ENCODE measurements at regions not wholly inside any gene's neighbourhood (a gene's known extent, or its start where the extent isn't known, plus 50 kb on each side); places are given as distances from the start of the nearest gene placed in this dataset.
"Not testable (repeated sequence)": the region's sequence is repeated elsewhere in the genome, so short reads cannot be mapped to it uniquely, and the experiment has no call there.

DNA sequence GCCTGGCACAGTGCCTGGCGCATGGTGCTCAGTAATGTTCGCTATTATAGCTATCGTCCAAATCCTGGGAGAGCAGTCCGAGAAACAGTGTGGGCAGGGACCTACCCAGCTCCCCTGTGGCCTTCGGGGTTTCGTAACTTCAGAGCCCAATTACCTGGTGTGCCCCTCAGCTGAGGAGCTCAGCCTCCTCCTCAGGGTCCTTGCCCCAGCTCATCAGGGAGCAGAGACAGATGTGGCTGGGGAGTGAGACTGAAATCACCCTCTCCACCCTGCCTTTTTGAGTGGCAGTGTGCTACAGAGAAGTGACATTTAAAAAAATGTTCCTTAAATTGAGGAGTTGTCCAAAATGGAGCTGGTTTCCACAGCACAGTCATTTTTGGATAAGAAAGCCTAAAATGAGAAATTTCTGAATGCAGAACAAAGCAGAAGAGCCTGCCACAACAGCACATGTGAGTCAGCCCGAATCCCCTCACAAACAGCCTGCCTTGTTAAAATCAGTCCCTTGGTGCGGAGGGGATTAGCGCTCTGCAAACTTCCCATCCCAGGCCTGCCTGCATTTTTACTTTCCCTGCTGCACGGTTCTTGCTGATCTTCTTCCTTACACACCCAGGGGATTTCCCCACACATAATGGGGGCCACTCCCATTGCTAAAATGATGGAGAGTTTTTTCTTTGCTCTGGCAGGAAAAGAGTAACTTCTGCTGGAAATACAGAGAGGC is 78.1 kb upstream of the PITX1 start:
- peak in 1 of 2 experiments; percentile 49 for DNase-seq

DNA sequence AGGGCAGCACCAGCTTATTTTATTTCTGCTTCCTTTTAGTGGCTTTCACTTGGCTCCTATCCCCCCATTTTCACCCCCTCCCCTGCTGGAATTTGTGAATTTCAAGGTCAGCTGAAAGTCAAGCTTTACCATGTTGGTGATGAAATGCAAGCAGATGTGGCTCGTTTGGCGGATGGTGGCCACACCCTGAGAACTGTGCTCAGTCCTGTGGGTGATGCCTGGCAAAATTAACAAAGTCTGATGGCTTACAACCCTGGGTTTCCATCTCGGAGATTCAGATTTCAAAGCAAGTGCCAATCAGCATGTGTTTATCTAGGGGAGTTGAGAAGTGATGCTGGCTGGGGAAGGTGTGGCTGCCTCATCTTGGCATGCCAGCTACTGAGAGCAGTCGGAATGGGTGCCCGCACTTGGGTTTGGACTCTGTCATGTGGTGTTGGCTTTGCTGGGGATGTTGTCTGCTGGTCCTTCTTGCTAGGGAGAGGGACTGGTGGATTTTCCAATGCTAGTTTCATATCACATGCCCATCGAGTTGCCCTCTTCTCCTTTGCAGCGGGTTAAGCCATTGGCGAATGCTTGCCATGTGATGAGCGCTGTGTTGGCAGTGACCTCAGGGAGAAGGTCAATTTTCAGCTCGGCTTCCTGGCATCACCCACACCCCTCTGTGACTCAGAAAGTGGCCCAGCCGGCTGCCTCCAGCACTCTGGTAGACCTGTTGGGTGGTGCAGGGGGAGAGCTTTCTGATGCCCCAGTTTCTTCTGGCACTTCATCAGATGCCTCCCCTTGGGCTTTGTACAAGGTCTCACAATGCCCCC is 77.0 kb upstream of the PITX1 start:
- no peak for DNase-seq

DNA sequence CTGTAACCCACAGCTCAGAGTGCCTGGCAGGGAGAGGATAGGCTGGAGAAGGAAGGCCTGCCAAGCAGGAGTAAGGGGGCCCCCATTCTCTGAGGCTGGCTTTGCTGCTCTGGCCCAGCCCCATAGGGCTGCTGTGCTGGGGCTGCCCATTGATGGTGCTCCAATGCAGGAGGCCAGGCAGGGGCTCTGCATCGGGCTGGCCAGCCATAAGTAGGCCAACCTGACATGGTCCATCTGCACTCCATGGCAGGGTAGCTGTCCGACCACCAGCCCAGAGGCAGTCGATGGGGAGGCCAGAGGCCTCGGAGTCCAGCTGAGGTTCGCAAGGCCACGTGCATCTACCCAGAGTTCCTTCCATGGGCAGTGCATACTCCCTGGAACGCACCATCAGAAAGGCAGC is 75.0 kb upstream of the PITX1 start:
- no peak for DNase-seq

DNA sequence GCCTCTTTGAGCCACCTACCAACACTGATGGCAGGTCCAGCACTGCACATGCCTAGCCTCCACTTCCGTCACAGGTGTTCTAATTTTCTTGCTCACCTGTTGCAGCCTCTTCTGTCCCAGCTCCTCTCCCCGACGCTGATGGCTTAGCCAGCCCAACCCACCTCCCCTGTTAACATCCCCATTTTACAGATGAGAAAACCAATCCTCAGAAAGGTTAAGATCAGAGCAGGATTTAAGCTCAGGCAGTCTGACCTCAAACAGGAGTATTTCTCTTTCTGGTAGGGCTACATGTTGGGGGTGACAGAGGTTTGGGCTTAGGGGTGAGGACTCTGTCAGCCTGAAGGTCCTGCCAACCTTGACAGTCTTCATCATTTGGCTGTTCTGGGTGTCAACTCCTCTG is 74.5 kb upstream of the PITX1 start:
- DNase-seq: no peak

DNA sequence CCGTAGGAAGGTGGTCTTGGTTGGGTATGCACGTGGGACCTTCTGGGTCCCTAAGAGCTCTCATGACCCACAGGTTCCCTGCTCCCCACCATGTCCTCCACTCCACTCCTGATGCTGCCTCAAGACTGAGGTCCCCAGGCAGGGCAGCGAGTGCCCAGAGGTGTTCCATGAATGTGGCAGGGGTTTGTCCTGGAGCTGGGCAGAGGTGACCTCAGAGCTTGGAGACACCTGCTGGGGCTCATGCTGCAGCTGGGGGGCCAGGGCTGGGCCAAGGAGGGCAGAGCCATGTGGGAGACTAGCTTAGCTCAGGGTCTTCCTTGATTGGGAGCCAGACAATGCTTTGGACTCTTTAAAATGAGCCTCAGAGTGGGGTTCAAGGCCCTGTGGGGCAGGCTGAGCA is 74.0 kb upstream of the PITX1 start:
- DNase-seq: no peak

DNA sequence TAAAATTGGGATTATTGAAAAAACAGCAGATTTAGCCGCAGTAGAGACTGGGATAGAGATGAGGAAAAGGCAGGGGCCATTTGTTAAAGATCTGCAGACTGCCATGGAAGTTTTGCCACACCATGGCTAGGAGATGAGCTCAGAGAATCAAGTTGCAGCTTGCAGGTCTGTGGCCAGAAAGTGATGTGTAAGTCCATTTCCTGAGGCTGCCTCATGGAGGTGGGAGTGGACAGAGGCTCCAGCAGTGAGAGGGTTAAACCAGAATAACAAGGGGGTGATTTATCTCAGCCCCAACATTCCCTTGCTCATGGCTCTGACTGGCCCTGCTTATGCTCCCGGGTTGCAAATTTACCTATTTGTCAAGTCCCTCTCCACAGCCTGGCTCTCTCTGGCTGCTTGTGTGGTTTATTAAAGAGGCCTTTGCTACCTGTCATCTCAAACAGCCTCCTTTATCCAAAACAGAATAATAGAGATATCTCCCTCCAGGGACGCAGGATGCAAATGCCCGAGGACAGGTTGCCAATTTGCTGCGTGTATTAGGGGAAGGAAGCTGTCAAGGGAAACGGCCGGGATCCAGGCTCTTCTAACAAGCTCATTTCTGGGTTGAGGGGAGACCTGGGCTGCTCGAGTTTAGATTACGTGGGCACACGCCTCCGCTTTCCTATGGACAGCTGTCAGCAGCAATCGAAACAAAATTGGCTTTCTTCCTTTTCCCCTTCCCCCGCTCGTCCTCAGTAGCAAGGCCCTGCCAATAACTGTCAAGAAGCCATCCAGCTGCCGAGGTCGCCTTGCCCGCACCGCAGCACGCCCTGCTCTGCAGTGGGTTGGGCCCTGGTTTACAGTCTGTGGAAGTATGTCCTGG is 72.8 kb upstream of the PITX1 start:
- DNase-seq: peak in 1 of 2 experiments; percentile 34

DNA sequence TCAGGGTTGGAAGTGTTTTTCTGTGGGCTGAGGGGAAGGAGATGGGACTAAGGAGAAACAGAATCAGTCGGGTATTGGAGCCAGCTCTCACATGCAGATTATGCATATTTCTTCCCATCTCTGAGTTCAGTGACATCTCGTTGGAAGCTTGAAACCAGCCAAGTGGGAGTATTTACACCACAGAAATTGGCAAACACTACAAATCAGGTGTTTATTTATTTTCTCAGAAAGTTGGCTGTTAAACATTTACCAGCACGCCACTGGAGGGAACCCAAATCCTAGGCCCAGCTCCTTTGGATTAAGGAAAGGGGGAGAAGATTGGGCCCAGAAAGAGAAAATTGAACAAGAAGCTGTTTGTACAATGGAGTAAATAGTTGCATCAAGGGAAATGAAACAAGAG is 72.1 kb upstream of the PITX1 start:
- no peak for DNase-seq

DNA sequence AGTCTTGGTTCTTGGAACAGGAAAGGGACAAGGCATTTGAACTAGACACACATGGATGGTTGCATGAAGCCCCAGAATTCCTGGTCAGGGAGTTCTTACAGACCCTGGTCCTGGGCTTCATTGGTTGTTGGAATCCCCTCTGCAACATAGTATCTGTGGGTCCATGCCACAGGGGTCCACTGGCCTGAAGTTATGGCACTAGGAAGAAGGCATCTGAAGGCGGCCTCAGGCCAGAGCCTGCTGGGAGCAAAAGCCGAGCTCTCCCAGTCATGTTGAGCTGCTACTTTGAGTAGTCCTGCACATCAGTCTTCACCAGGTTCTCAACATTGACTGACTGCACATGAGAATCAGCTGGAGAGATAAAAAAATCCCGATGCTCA is 71.1 kb upstream of the PITX1 start:
- DNase-seq: no peak

DNA sequence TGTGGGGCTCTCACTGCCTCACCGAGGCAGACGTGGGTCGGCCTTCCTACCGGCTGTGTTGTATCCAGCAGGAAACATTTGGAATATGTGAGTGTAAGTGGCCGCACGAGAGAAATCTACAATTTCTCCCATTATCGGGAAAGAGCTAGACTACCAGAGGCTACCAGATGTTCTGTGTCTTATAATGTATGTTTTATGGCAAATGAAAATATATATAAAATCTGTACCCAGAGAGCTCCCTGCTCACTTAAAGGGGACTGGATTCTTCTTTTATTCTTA is 69.5 kb upstream of the PITX1 start:
- no peak for DNase-seq

DNA sequence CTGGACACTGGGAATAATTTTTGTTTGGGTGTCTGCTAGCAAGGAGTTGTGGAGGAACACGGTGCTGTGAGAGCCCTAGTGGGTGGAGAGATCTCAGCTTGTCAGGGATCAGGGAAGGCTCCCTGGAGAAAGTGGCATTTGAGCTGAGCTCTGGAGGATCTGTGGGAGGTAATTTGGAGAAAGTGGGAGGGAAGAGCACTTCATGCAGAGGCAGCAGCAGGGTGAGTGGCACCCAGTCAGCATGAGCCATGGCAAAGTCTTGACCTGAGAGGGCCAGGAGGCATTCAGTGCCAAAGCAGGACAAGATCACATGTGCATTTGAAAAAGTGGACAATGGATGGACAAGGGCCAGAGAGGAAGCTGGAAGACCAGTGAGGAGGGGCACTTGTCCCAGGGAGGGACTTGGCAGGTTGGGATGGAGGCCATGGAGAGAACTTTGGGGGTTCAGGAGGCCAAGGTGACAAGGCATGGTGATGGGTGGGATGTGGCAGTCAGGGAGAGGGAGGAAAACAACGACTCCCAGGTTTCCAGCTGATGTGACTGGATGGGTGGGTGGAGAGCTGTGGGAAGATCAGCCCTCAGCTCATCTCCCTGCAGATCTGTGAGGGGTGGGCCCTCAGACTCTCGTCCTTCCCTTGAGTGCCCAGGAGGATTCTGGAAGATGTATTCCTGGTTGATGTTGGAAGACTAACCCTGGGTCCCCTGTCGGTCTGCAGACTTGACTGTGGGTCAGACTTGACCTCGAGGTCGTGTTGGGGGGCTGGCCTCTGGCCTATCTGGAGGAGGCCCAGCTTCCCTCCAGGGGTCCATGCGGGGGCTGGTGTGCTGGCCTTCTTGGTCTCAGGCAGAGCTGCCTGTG is 68.9 kb upstream of the PITX1 start:
- no peak for DNase-seq

DNA sequence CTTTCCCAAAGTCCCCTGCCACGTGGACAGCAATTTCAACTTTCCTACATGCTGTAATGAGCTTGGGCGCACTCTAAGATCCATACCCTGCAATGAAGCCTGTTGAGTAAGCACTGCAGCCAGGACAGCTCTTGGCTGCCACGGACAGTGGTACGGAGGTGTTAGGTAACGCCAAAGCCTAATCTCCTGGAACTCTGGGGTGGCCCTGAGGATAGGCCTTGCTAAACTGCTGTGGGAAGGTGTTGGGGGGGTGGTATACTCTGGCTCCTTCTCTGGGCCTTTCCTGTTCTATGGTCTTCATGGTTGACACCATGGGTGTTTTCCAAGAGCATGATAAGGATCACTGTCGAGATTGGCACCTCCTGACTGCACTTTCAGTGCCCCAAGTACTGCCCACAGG is 66.4 kb upstream of the PITX1 start:
- no peak for DNase-seq

DNA sequence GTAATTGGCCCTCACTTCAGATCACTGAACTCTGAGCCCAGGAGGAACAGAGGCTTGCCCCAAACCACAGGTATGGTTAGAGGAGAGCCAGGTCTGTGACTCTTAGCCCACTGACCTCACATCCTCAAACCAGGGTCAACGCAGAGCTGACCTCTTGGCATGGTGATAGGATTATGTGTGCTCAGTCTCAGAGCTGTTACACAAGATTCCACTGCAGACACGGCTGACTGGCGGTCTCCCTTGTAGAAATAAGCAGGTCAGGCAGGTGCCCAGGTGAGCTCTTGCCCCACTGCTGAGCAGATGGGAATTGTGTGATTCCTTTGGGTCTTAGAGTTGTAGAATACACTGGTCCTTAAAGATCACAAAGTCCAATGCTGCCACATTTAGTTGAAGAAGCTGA is 66.0 kb upstream of the PITX1 start:
- DNase-seq: no peak

DNA sequence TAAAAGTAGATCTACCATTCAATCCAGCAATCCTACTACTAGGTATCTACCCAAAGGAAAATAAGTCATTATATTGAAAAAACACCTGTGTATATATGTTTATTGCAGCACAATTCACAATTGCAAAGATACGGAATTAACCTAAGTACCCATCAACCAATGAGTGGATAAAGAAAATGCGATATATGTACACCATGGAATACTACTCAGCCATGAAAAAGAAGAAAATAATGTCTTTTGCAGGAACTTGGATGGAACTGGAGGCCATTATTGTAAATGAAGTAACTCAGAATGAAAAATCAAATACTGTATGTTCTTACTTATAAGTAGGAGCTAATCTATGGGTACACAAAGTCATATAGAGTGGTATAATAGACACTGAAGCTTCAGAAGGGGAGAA is 63.4 kb upstream of the PITX1 start:
- no peak for DNase-seq

DNA sequence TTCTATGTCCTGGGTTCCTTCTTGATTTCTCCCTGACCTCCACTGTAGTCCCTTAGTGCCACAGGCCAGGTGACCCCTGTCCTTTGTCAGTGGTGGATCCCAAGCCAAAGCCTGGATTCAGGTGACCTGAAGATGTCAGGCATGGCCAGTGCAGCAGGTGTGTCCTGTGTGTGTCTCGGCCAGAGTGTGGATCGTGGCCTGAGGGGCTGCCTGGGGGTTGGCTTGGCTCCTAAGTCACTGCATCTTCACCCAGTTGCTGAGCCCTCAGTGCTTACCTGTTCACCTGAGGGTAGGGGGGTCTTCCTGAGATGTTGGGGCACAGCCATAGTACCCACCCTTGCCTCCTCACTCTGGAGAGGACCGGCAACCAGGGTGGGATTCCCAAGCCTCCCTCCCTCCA is 61.8 kb upstream of the PITX1 start:
- no peak for DNase-seq

DNA sequence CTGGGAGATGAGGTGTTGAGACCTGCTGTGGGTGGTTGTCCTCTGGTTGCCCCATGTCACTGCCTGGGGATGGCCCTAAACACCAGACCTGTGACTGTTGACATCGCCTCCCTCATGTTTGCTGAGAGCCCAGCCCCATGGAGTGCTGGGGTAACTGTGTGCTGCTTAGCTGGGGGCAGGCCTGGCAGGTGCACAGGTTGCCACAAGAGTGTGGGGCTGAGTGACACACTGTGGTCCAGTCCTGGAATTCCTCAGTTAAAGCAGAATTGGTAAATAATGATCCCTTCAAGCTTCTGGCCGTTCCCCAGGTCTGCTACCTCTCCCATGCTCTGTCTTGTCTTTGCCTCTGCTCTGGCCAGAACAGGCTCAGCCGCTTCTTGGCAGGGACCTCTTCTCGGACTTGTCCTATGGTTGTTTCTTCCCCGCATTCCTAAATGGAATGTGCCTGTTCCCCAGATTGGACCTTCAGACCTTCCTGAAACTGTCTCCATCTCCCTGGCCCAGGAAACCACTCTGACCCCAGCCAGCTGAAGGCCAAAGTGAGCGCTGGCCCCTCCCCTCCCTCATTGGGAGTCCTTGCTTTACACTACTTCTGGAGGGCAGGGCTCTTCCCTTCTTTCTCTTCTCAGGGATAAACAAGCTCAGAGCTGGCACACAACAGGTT is 61.2 kb upstream of the PITX1 start:
- DNase-seq: no peak

DNA sequence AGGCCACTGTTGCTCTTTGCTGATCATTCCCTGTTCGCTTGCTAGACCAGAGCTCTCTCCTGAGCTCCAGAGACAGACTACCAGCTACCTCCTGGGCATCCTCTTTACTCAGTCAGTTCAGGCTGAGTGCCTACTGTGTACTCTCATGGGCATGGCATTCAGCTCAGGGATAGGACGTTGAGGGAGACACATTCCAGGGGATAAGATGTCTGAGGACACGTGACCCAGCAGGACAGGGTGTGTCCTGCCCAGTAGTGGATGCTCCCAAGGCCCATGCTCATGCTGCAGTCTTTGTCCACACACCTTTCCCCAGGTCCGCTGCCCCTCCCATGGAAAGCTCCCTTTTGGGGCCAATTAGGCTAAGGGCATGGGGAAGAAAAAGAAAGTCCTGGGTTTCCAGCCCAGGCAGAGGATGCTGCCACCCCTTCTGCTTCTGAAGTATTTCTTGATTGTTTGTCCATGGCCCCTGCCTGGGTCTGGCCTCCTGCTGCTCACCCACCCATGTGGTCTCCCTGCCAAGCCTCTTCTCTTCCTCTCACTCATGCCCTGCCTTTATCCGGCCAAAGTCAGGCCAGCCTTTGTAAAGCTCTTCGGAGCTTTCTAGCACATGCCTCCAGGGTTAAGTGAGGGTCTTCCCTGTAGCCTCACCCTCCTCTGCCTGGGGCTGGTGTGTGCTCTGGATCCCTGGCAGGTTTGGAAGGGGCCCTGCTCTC is 60.5 kb upstream of the PITX1 start:
- DNase-seq: no peak

DNA sequence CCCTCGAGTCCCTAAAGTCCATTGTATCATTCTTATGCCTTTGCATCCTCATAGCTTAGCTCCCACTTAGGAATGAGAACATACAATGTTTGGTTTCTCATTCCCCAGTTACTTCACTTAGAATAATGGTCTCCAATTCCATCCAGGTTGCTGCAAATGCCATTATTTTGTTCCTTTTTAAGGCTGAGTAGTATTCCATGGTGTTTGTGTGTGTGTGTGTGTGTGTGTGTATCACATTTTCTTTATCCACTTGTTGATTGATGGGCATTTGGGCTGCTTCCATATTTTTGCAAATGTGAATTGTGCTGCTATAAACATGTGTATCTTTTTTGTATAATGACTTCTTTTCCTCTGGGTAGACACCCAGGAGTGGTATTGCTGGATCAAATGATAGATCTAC is 59.5 kb upstream of the PITX1 start:
- not testable (repeated sequence) for DNase-seq

DNA sequence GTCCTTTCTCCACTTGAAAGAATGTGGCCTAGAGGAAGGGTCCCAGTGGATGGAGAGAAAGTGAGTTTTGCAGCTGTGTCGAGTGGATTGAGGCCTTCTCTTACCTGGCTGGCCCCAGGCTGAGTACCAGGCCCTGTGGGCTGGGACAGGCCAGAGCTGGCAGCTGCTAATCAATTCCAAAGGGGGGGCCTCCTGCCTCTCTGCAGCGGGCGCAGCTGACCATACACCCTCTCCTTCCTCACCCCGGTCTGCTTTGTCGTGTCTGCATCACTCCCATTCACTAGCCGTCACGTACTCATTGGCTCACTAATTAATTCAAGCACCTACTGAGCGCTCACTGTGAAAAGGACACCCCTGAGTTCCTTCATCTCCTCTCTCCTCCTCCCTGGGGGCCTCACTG is 58.4 kb upstream of the PITX1 start:
- DNase-seq: no peak

DNA sequence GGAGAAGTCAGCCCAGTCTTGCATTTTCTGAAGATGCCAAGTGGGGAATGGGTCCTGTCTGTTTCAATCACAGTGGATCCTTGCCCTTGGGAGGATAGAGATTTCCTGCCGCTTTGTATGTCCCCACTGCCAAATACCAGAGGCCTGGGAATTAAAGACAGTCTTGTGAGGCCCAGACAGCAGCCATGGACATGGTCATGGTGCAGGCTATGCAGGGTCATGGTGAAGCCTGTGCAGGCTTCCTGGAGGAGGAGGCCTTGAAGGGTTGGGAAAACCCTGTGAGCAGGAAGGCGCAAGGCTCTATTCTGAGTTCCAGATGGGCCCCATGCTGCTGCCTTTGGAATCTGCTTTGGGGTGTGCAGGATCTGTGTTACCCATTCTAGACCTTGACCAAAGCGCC is 57.3 kb upstream of the PITX1 start:
- DNase-seq: no peak

DNA sequence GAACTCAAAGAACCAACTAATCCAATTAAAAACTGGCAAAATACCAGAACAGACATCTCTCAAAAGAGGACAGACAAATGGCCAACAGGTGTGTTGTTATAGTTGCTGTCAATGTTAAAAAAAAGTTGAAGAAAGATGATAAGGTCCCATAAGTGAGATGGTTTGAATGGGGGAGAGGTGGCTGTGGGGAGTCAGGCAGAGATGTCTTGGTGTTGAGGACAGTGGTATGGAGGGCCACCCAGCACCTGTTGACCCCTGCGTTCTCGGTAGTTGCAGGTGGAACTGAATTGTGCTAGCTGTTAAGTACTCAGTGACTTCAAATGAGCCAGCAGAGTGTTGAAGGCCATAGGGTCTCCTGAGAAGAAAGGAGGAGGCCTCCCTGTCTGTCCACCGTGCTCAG is 55.9 kb upstream of the PITX1 start:
- peak; percentile 17 to 58 for DNase-seq

DNA sequence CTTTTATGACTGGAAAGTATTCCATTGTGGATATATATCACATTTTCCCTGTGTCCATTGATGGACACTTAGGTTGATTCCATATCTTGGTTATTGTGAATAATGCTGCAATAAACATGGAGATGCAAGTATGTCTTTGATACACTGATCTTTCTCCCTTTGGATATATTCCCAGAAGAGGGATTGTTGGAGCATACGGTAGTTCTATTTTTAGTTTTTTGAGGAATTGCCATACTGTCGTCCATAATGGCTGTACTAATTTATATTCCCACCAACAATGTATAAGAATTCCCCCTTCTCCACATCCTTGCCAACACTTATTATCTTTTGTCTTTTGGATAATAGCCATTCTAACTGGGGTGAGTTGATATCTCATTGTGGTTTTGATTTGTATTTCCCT is 54.9 kb upstream of the PITX1 start:
- no peak for DNase-seq

DNA sequence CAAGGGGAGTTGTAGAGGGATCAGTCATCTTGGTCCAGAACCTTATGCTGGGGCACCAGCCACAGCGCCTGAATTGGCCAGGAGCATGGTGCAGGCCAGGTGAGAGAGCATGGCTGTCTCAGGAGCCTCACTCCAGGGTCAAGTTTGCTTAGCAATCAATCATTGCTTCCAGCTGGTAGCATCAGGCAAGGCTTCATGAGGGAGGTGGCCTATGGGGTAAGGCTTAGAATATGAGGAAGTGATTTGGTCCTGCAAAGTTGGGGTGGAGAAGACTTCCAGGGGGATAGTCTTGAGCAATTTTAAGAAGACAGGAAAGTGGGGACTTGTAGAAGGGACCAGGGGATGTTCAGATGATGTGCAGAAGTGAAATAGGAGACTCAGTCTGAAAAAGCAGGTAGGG is 53.9 kb upstream of the PITX1 start:
- DNase-seq: no peak
